Liver (tissue), 3 donors: ENCODE measurements at regions not wholly inside any gene's neighbourhood (a gene's known extent, or its start where the extent isn't known, plus 50 kb on each side); places are given as distances from the start of the nearest gene placed in this dataset.

ENCODE experiments used
- FOXA2 ChIP-seq: IDR thresholded peaks from 2 replicates; pipeline ENCODE4 v1.6.1; 2016; ENCODE audit warnings: antibody characterized with exemption
- HNF4G ChIP-seq: IDR thresholded peaks from 2 replicates; pipeline ENCODE4 v1.6.1; 2016; ENCODE audit warnings: antibody characterized with exemption
- JUND ChIP-seq, 2 donors: IDR thresholded peaks; 2 replicates each; pipeline ENCODE4 v1.6.1; 2016; ENCODE audit warnings: antibody characterized with exemption in 2 of 2
- RAD21 ChIP-seq, 2 donors: IDR thresholded peaks; 2 replicates each; pipeline ENCODE4 v1.6.1; 2016; ENCODE audit warnings: antibody characterized with exemption in 2 of 2, mild to moderate bottlenecking in 2 of 2
- SP1 ChIP-seq: IDR thresholded peaks from 2 replicates; pipeline ENCODE4 v1.6.1; 2018; ENCODE audit warnings: antibody characterized with exemption, mild to moderate bottlenecking
- TAF1 ChIP-seq: conservative IDR thresholded peaks from 2 replicates; pipeline ENCODE4 v1.6.1; 2016; ENCODE audit warnings: antibody characterized with exemption, mild to moderate bottlenecking
- YY1 ChIP-seq: IDR thresholded peaks from 2 replicates; pipeline ENCODE4 v1.6.1; 2016; ENCODE audit warnings: antibody characterized with exemption, mild to moderate bottlenecking
- TF ChIP-seq, protein P1 (sequence below): IDR thresholded peaks from 2 replicates; pipeline ENCODE4 v1.6.1; 2016; ENCODE audit warnings: antibody characterized with exemption, mild to moderate bottlenecking
- TF ChIP-seq, protein P2 (sequence below): fragments of 150-350 bp; IDR thresholded peaks from 2 replicates; pipeline ENCODE4 v1.5.1; 2017; ENCODE audit warnings: improper control_type of control experiment, low read depth, low read length; ENCODE audit not compliant: missing input control
- TF ChIP-seq, protein P3 (sequence below): IDR thresholded peaks from 2 replicates; pipeline ENCODE4 v1.6.1; 2016; ENCODE audit warnings: antibody characterized with exemption
- TF ChIP-seq, protein P4 (sequence below): IDR thresholded peaks from 2 replicates; pipeline ENCODE4 v1.6.1; 2016; ENCODE audit warnings: antibody characterized with exemption
- donor health status: healthy.
- donor health status: healthy.

DNA sequence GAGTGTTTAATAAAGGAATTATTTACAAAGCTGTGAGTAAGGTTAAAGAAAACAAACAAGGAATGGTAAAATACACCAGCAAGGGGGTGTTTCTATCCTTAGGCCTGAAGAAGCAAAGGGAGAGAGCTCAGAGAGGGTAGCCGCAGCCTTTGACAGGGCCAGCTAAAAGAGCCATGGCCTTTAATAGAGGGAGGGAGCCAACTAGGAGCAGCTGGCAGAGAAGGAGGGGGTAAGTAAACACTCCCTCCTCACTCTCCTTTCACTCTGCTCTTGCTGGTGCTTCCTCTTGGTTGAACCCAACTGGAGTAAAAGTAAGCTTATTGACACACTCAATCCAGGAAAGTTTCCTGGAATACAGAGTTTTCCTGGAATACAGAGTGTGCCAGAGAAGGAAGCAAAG is 87.5 kb downstream of the CH25H start:
- TF ChIP-seq, protein P1, sequence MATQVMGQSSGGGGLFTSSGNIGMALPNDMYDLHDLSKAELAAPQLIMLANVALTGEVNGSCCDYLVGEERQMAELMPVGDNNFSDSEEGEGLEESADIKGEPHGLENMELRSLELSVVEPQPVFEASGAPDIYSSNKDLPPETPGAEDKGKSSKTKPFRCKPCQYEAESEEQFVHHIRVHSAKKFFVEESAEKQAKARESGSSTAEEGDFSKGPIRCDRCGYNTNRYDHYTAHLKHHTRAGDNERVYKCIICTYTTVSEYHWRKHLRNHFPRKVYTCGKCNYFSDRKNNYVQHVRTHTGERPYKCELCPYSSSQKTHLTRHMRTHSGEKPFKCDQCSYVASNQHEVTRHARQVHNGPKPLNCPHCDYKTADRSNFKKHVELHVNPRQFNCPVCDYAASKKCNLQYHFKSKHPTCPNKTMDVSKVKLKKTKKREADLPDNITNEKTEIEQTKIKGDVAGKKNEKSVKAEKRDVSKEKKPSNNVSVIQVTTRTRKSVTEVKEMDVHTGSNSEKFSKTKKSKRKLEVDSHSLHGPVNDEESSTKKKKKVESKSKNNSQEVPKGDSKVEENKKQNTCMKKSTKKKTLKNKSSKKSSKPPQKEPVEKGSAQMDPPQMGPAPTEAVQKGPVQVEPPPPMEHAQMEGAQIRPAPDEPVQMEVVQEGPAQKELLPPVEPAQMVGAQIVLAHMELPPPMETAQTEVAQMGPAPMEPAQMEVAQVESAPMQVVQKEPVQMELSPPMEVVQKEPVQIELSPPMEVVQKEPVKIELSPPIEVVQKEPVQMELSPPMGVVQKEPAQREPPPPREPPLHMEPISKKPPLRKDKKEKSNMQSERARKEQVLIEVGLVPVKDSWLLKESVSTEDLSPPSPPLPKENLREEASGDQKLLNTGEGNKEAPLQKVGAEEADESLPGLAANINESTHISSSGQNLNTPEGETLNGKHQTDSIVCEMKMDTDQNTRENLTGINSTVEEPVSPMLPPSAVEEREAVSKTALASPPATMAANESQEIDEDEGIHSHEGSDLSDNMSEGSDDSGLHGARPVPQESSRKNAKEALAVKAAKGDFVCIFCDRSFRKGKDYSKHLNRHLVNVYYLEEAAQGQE = no peak
- TF ChIP-seq, protein P2, sequence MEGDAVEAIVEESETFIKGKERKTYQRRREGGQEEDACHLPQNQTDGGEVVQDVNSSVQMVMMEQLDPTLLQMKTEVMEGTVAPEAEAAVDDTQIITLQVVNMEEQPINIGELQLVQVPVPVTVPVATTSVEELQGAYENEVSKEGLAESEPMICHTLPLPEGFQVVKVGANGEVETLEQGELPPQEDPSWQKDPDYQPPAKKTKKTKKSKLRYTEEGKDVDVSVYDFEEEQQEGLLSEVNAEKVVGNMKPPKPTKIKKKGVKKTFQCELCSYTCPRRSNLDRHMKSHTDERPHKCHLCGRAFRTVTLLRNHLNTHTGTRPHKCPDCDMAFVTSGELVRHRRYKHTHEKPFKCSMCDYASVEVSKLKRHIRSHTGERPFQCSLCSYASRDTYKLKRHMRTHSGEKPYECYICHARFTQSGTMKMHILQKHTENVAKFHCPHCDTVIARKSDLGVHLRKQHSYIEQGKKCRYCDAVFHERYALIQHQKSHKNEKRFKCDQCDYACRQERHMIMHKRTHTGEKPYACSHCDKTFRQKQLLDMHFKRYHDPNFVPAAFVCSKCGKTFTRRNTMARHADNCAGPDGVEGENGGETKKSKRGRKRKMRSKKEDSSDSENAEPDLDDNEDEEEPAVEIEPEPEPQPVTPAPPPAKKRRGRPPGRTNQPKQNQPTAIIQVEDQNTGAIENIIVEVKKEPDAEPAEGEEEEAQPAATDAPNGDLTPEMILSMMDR = no peak
- TF ChIP-seq HNF4G = no peak
- no peak for TF ChIP-seq TAF1
- TF ChIP-seq, protein P3, sequence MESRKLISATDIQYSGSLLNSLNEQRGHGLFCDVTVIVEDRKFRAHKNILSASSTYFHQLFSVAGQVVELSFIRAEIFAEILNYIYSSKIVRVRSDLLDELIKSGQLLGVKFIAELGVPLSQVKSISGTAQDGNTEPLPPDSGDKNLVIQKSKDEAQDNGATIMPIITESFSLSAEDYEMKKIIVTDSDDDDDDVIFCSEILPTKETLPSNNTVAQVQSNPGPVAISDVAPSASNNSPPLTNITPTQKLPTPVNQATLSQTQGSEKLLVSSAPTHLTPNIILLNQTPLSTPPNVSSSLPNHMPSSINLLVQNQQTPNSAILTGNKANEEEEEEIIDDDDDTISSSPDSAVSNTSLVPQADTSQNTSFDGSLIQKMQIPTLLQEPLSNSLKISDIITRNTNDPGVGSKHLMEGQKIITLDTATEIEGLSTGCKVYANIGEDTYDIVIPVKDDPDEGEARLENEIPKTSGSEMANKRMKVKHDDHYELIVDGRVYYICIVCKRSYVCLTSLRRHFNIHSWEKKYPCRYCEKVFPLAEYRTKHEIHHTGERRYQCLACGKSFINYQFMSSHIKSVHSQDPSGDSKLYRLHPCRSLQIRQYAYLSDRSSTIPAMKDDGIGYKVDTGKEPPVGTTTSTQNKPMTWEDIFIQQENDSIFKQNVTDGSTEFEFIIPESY = no peak
- TF ChIP-seq, protein P4, sequence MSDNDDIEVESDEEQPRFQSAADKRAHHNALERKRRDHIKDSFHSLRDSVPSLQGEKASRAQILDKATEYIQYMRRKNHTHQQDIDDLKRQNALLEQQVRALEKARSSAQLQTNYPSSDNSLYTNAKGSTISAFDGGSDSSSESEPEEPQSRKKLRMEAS = no peak
- TF ChIP-seq JUND (IDR thresholded peaks at IDR 0.05) = no peak
- no peak for TF ChIP-seq RAD21 (IDR thresholded peaks at IDR 0.05)
- no peak for TF ChIP-seq SP1
- no peak for TF ChIP-seq YY1
- no peak for TF ChIP-seq FOXA2
